ENCODE measurements at regions not wholly inside any gene's neighbourhood (a gene's known extent, or its start where the extent isn't known, plus 50 kb on each side); places are given as distances from the start of the nearest gene placed in this dataset.

GRCh38 chr12:82529101-82529500 is 157.6 kb upstream of the TMTC2 start:
- no peak overlapping the region for H3K4me3 ChIP-seq
- H3K27me3 ChIP-seq = no peaks in the 10 kb centered on the region
- TF ChIP-seq, protein P1, sequence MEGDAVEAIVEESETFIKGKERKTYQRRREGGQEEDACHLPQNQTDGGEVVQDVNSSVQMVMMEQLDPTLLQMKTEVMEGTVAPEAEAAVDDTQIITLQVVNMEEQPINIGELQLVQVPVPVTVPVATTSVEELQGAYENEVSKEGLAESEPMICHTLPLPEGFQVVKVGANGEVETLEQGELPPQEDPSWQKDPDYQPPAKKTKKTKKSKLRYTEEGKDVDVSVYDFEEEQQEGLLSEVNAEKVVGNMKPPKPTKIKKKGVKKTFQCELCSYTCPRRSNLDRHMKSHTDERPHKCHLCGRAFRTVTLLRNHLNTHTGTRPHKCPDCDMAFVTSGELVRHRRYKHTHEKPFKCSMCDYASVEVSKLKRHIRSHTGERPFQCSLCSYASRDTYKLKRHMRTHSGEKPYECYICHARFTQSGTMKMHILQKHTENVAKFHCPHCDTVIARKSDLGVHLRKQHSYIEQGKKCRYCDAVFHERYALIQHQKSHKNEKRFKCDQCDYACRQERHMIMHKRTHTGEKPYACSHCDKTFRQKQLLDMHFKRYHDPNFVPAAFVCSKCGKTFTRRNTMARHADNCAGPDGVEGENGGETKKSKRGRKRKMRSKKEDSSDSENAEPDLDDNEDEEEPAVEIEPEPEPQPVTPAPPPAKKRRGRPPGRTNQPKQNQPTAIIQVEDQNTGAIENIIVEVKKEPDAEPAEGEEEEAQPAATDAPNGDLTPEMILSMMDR (IDR thresholded peaks at IDR 0.05) = no peak
- intact Hi-C loops (cut with DNase I) = loop anchor here in 1 of 2 donors (10.0 kb wide), 1 partner anchor 96 kb away; no protein-coding TSS in a partner anchor
- H3K36me3 ChIP-seq = no peaks in the 10 kb centered on the region
- H3K9me3 ChIP-seq = no peaks in the 10 kb centered on the region
- H3K4me1 ChIP-seq = no peaks in the 10 kb centered on the region
- peak in 2 of 4 donors; percentile 22 to 53 for DNase-seq
- H3K27ac ChIP-seq = no peak overlapping the region
- no peak for ATAC-seq

DNA sequence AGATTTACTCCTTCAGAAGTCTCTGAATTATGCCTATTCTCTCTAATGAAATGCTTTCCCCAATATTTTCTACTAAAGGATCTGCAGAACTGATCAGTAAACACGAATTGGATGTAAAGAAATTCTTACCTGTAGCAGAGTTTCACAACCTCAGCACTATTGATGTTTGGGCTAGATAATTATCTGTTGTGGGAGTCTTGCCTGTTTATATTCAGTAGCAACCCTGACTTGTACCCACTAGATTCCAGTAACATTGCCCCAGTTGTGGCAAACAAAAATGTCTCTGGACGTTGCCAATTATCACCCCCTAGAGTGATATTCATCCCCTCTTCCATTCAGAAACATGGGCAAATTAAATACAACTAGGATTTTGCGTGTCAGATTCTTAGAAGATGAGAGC is 156.8 kb upstream of the TMTC2 start:
- intact Hi-C loops (cut with DNase I) = loop anchor here in 1 of 2 donors (10.0 kb wide), 1 partner anchor 95 kb away; no protein-coding TSS in a partner anchor
- TF ChIP-seq, protein P1 (IDR thresholded peaks at IDR 0.05) = no peak
- Histone ChIP-seq H3K27me3 (no peaks in the 10 kb centered on the region), H3K9me3 (no peaks in the 10 kb centered on the region), H3K36me3 (no peaks in the 10 kb centered on the region), H3K4me3 (no peak overlapping the region), H3K27ac (no peak overlapping the region), H3K4me1 (no peaks in the 10 kb centered on the region)
- ATAC-seq (no peak), DNase-seq (no peak)

GRCh38 chr12:82530394-82530793 is 156.3 kb upstream of the TMTC2 start:
- TF ChIP-seq, protein P1 (IDR thresholded peaks at IDR 0.05) = no peak
- Histone ChIP-seq H3K27ac (no peak overlapping the region), H3K27me3 (no peaks in the 10 kb centered on the region), H3K4me1 (no peaks in the 10 kb centered on the region), H3K4me3 (no peak overlapping the region), H3K9me3 (no peaks in the 10 kb centered on the region), H3K36me3 (no peaks in the 10 kb centered on the region)
- ATAC-seq = no peak
- DNase-seq = no peak
- intact Hi-C loops (cut with DNase I) = no loop called here

DNA sequence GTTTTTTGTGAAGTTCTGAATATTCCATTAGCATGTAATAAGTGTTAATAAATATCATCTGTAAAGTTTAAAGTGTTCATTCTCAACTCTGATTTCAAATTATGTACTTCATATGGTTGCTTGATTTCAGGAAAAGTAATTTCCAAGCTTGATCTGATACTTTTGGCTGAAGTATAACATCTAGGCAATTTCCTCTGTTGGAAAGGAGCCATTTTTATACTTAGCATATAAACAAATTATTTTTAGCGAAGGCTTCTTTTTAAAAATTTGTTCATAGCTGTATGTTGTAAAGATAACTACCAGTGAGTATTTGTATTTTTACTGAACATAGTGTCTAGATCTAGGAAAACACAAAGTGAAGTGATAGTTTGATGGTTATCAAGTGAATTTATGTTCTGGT is 153.4 kb upstream of the TMTC2 start:
- H3K27me3 ChIP-seq = no peaks in the 10 kb centered on the region
- no peaks in the 10 kb centered on the region for H3K4me1 ChIP-seq
- no peak for ATAC-seq
- H3K27ac ChIP-seq = no peak overlapping the region
- TF ChIP-seq, protein P1 (IDR thresholded peaks at IDR 0.05) = no peak
- no peak overlapping the region for H3K4me3 ChIP-seq
- intact Hi-C loops (cut with DNase I) = no loop called here
- DNase-seq = peak in 1 of 4 donors; percentile 22
- H3K36me3 ChIP-seq = no peaks in the 10 kb centered on the region
- no peaks in the 10 kb centered on the region for H3K9me3 ChIP-seq

DNA sequence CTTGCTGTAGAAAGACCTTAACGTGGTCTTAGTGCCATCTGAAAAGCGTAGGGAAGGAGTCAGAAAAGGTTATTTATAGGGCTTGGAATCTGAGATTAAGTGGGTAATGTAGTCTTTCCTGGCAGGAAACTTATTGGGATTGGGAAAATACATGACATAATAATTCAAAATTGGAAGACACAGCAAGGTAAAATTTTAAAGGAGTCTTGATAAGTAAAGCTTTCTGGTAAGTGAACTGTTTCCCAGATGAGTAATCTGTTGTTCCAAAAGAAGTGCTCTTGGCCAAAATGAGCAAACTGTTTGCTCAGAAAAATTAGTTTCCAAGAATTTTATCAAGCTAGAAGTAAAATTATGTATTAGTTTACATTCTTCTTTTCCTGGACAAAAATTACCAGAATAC is 149.3 kb upstream of the TMTC2 start:
- Histone ChIP-seq H3K9me3 (peaks cover 0 to 18% of the 10 kb centered on the region in 2 donors), H3K27me3 (no peaks in the 10 kb centered on the region), H3K27ac (no peak overlapping the region), H3K4me3 (no peak overlapping the region), H3K36me3 (no peaks in the 10 kb centered on the region), H3K4me1 (no peaks in the 10 kb centered on the region)
- no peak for ATAC-seq
- intact Hi-C loops (cut with DNase I) = no loop called here
- TF ChIP-seq, protein P1 (IDR thresholded peaks at IDR 0.05) = no peak
- no peak for DNase-seq
